K562 (cell line): ENCODE measurements at regions not wholly inside any gene's neighbourhood (a gene's known extent, or its start where the extent isn't known, plus 50 kb on each side); places are given as distances from the start of the nearest gene placed in this dataset.

ENCODE experiments used
- DLX4 ChIP-seq: fragments of 250-450 bp; sonication (Bioruptor Pico); IDR thresholded peaks from 2 replicates; pipeline ENCODE4 v1.6.1; 2021; ENCODE audit warnings: mild to moderate bottlenecking
- L3MBTL2 ChIP-seq: fragments of 450-650 bp; IDR thresholded peaks from 2 replicates; pipeline ENCODE4 v1.6.1; 2016; ENCODE audit warnings: mild to moderate bottlenecking, moderate library complexity
- MEIS2 ChIP-seq: fragments of 450-650 bp; IDR thresholded peaks from 2 replicates; pipeline ENCODE4 v1.6.1; 2014; ENCODE audit warnings: mild to moderate bottlenecking; ENCODE audit not compliant: partially characterized antibody
- PBX2 ChIP-seq, 2 experiments: IDR thresholded peaks in 1 of 2; conservative IDR thresholded peaks in 1 of 2; 2 replicates each; pipeline ENCODE4 v1.6.1; 2016; ENCODE audit warnings: low read depth in 2 of 2, mild to moderate bottlenecking in 1 of 2, missing compliant biosample characterization in 1 of 2, missing genetic modification characterization in 1 of 2, moderate library complexity in 1 of 2
- RAD21 ChIP-seq, 2 experiments: fragments of 250-450 bp in 1 of 2; fragments of 450-650 bp in 1 of 2; sonication (Bioruptor Pico) in 1 of 2; formaldehyde crosslinking in 1 of 2; IDR thresholded peaks in 1 of 2; conservative IDR thresholded peaks in 1 of 2; 2 replicates each; pipeline versions ENCODE4 v1.4.0 to v1.8.0; 2020 to 2022; ENCODE audit warnings: mild to moderate bottlenecking in 2 of 2, moderate library complexity in 1 of 2
- REST ChIP-seq, 2 experiments: fragments of 450-650 bp; formaldehyde crosslinking in 1 of 2; IDR thresholded peaks; 2 replicates each; pipeline versions ENCODE4 v1.4.0 to v1.6.1; 2014 to 2020; ENCODE audit warnings: mild to moderate bottlenecking in 2 of 2, borderline replicate concordance in 1 of 2, low read depth in 1 of 2
- RFX1 ChIP-seq: fragments of 450-650 bp; IDR thresholded peaks from 2 replicates; pipeline ENCODE4 v1.6.1; 2016; ENCODE audit warnings: mild to moderate bottlenecking, moderate library complexity
- TF ChIP-seq, protein P1 (sequence below), 3 experiments: IDR thresholded peaks in 2 of 3; conservative IDR thresholded peaks in 1 of 3; 2 replicates each; pipeline ENCODE4 v1.5.1; 2011 to 2012; ENCODE audit warnings: low read length in 3 of 3, mild to moderate bottlenecking in 3 of 3, control low read depth in 2 of 3, improper control_type of control experiment in 1 of 3, inconsistent platforms in 1 of 3, low read depth in 1 of 3, mixed read lengths in 1 of 3, moderate library complexity in 1 of 3; ENCODE audit not compliant: insufficient read depth in 2 of 3

- TF ChIP-seq REST (IDR thresholded peaks at IDR 0.05; ENCODE audit: borderline replicate concordance), result peak; percentile 37; the same call in 1 of the 2 replicates
- no peak for TF ChIP-seq REST (CRISPR knock-in tag; IDR thresholded peaks at IDR 0.05; ENCODE audit: low read depth)
- TF ChIP-seq MEIS2, result peak; percentile 8
- TF ChIP-seq, protein P1, sequence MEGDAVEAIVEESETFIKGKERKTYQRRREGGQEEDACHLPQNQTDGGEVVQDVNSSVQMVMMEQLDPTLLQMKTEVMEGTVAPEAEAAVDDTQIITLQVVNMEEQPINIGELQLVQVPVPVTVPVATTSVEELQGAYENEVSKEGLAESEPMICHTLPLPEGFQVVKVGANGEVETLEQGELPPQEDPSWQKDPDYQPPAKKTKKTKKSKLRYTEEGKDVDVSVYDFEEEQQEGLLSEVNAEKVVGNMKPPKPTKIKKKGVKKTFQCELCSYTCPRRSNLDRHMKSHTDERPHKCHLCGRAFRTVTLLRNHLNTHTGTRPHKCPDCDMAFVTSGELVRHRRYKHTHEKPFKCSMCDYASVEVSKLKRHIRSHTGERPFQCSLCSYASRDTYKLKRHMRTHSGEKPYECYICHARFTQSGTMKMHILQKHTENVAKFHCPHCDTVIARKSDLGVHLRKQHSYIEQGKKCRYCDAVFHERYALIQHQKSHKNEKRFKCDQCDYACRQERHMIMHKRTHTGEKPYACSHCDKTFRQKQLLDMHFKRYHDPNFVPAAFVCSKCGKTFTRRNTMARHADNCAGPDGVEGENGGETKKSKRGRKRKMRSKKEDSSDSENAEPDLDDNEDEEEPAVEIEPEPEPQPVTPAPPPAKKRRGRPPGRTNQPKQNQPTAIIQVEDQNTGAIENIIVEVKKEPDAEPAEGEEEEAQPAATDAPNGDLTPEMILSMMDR (IDR thresholded peaks at IDR 0.05 in 2 of 3, conservative IDR thresholded peaks at IDR 0.05 in 1 of 3; ENCODE audit: insufficient read depth in 2 of 3, low read depth in 1 of 3, low read length in 3 of 3), result peak in 2 of 3 experiments; percentile 31 to 49; a peak in 3 of 6 replicates
- no peak for TF ChIP-seq RFX1
- TF ChIP-seq L3MBTL2, result peak; percentile 31; the same call in 1 of the 2 replicates
- no peak for TF ChIP-seq DLX4 (CRISPR knock-in tag)
- TF ChIP-seq RAD21 (CRISPR knock-in tag; conservative IDR thresholded peaks at IDR 0.05 in 1 of 2, IDR thresholded peaks at IDR 0.05 in 1 of 2), result peak; percentile 39 to 71
- no peak for TF ChIP-seq PBX2 (CRISPR knock-in tag; IDR thresholded peaks at IDR 0.05; ENCODE audit: low read depth)
- TF ChIP-seq PBX2 (tag; conservative IDR thresholded peaks at IDR 0.05; ENCODE audit: low read depth), result 0 out of 2 replicates have a peak, but pooled peaks have one; percentile 9
These were observed 65.1 kb upstream of the DUSP22 start (continued) for GRCh38 chr6:227074-227782.
